Mammary epithelial cell (primary cell): ENCODE measurements at regions not wholly inside any gene's neighbourhood (a gene's known extent, or its start where the extent isn't known, plus 50 kb on each side); places are given as distances from the start of the nearest gene placed in this dataset.

Experiments used
- EZH2 ChIP-seq: IDR thresholded peaks from 2 replicates; pipeline ENCODE4 v1.6.1; 2012; ENCODE audit warnings: low read length, inconsistent platforms, borderline replicate concordance
- TF ChIP-seq, protein P1 (sequence below), 2 donors: IDR thresholded peaks in 1 of 2; conservative IDR thresholded peaks in 1 of 2; 2 replicates each; pipeline ENCODE4 v1.5.1; 2011 to 2012; ENCODE audit warnings: inconsistent platforms in 2 of 2, low read length in 2 of 2, mild to moderate bottlenecking in 2 of 2, control low read depth in 1 of 2, low read depth in 1 of 2; ENCODE audit not compliant: insufficient read depth in 1 of 2; ENCODE audit errors: extremely low read depth in 1 of 2

DNA sequence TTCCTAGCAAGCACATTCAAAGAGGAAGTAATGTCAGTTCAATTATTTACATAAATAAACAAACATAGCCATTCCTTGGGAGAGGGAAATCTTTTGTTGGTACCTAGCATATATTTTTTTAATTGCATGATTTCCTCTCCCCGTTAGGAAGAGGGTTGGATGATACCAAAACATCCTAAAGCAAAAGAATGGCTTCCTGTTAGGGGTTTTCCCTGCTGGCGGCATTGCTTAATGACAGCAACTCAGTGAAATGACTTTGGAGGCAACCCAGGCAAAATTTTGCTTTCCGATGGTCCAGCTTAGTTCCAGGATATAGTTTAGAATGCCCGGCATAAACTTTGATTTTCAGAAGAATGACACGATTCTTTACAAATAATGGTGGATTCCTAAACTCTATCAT lies 73.2 kb downstream of the MAT2B start:
- TF ChIP-seq, protein P1, sequence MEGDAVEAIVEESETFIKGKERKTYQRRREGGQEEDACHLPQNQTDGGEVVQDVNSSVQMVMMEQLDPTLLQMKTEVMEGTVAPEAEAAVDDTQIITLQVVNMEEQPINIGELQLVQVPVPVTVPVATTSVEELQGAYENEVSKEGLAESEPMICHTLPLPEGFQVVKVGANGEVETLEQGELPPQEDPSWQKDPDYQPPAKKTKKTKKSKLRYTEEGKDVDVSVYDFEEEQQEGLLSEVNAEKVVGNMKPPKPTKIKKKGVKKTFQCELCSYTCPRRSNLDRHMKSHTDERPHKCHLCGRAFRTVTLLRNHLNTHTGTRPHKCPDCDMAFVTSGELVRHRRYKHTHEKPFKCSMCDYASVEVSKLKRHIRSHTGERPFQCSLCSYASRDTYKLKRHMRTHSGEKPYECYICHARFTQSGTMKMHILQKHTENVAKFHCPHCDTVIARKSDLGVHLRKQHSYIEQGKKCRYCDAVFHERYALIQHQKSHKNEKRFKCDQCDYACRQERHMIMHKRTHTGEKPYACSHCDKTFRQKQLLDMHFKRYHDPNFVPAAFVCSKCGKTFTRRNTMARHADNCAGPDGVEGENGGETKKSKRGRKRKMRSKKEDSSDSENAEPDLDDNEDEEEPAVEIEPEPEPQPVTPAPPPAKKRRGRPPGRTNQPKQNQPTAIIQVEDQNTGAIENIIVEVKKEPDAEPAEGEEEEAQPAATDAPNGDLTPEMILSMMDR (conservative IDR thresholded peaks at IDR 0.05 in 1 of 2, IDR thresholded peaks at IDR 0.05 in 1 of 2; ENCODE audit: extremely low read depth in 1 of 2, insufficient read depth in 1 of 2, low read depth in 1 of 2, low read length in 2 of 2): no peak
- TF ChIP-seq EZH2: no peak
